Activated effector memory CD4-positive, alpha-beta T cell treated with Interleukin-2 at 50 U/mL for 16 hours (primary cell): ENCODE measurements at regions not wholly inside any gene's neighbourhood (a gene's known extent, or its start where the extent isn't known, plus 50 kb on each side); places are given as distances from the start of the nearest gene placed in this dataset.
"Not testable (repeated sequence)": the region's sequence is repeated elsewhere in the genome, so short reads cannot be mapped to it uniquely, and the experiment has no call there.

Experiments used
- DNase-seq: peaks from one replicate; pipeline ENCODE4 v3.0.0-alpha.2; 2020

- no peak for DNase-seq
These were observed 192.7 kb upstream of the KCNMB2 start for GRCh38 chr3:178343433-178344038.

- DNase-seq: no peak
These were observed 190.3 kb upstream of the KCNMB2 start for GRCh38 chr3:178345944-178346343.

- not testable (repeated sequence) for DNase-seq
These were observed 187.5 kb upstream of the KCNMB2 start for GRCh38 chr3:178348561-178349217.

- DNase-seq: not testable (repeated sequence)
These were observed 187.0 kb upstream of the KCNMB2 start for GRCh38 chr3:178349218-178349596.

- DNase-seq: no peak
These were observed 185.5 kb upstream of the KCNMB2 start for GRCh38 chr3:178350763-178351162.

GRCh38 chr3:178352326-178353005, 183.8 kb upstream of the KCNMB2 start:
- DNase-seq: no peak

- DNase-seq: no peak
These were observed 183.1 kb upstream of the KCNMB2 start for GRCh38 chr3:178353006-178353694.

- DNase-seq: no peak
These were observed 176.5 kb upstream of the KCNMB2 start for GRCh38 chr3:178359728-178360127.

GRCh38 chr3:178363048-178363447, 173.2 kb upstream of the KCNMB2 start:
- DNase-seq: not testable (repeated sequence)

GRCh38 chr3:178367817-178368617, 168.2 kb upstream of the KCNMB2 start:
- no peak for DNase-seq

GRCh38 chr3:178369006-178369405, 167.2 kb upstream of the KCNMB2 start:
- DNase-seq: no peak

- no peak for DNase-seq
These were observed 166.4 kb upstream of the KCNMB2 start for GRCh38 chr3:178369811-178370210.

GRCh38 chr3:178370387-178370786, 165.8 kb upstream of the KCNMB2 start:
- DNase-seq: no peak

- no peak for DNase-seq
These were observed 154.7 kb upstream of the KCNMB2 start for GRCh38 chr3:178381555-178381954.

GRCh38 chr3:178381971-178382448, 154.2 kb upstream of the KCNMB2 start:
- no peak for DNase-seq

GRCh38 chr3:178382449-178383061, 153.7 kb upstream of the KCNMB2 start:
- DNase-seq: no peak

GRCh38 chr3:178384321-178385230, 151.7 kb upstream of the KCNMB2 start:
- no peak for DNase-seq

GRCh38 chr3:178385280-178385952, 150.8 kb upstream of the KCNMB2 start:
- no peak for DNase-seq

GRCh38 chr3:178386401-178386800, 149.8 kb upstream of the KCNMB2 start:
- no peak for DNase-seq

GRCh38 chr3:178386880-178387279, 149.4 kb upstream of the KCNMB2 start:
- DNase-seq: no peak
